Uterus (tissue), 2 donors: ENCODE measurements at regions not wholly inside any gene's neighbourhood (a gene's known extent, or its start where the extent isn't known, plus 50 kb on each side); places are given as distances from the start of the nearest gene placed in this dataset.

Source experiments
- POLR2A ChIP-seq, 2 donors: fragments of 450-650 bp; IDR thresholded peaks; one replicate each; pipeline ENCODE4 v1.6.1; 2016; ENCODE audit warnings: antibody characterized with exemption in 2 of 2, mild to moderate bottlenecking in 1 of 2, moderate library complexity in 1 of 2
- TF ChIP-seq, protein P1 (sequence below), 4 experiments: fragments of 200-600 bp in 2 of 4; fragments of 450-650 bp in 2 of 4; sonication (generic) in 2 of 4; IDR thresholded peaks; one replicate each; pipeline ENCODE4 v1.5.1; 2016 to 2019; ENCODE audit warnings: antibody characterized with exemption in 4 of 4, mild to moderate bottlenecking in 2 of 4, moderate library complexity in 1 of 4

- TF ChIP-seq, protein P1, sequence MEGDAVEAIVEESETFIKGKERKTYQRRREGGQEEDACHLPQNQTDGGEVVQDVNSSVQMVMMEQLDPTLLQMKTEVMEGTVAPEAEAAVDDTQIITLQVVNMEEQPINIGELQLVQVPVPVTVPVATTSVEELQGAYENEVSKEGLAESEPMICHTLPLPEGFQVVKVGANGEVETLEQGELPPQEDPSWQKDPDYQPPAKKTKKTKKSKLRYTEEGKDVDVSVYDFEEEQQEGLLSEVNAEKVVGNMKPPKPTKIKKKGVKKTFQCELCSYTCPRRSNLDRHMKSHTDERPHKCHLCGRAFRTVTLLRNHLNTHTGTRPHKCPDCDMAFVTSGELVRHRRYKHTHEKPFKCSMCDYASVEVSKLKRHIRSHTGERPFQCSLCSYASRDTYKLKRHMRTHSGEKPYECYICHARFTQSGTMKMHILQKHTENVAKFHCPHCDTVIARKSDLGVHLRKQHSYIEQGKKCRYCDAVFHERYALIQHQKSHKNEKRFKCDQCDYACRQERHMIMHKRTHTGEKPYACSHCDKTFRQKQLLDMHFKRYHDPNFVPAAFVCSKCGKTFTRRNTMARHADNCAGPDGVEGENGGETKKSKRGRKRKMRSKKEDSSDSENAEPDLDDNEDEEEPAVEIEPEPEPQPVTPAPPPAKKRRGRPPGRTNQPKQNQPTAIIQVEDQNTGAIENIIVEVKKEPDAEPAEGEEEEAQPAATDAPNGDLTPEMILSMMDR (IDR thresholded peaks at IDR 0.05): no peak
- no peak for TF ChIP-seq POLR2A (IDR thresholded peaks at IDR 0.05)
Observed at GRCh38 chr5:60445427-60445826, 254.5 kb downstream of the DEPDC1B start.
